ENCODE measurements at regions not wholly inside any gene's neighbourhood (a gene's known extent, or its start where the extent isn't known, plus 50 kb on each side); places are given as distances from the start of the nearest gene placed in this dataset.

- Histone ChIP-seq H2AFZ (ENCODE audit: low read depth, low read length) (no peak overlapping the region), H4K20me1 (ENCODE audit: insufficient read depth, low read length) (no peaks in the 10 kb centered on the region), H3K4me1 (ENCODE audit: insufficient read depth, low read length) (no peaks in the 10 kb centered on the region), H3K4me2 (ENCODE audit: low read length) (no peak overlapping the region), H3K79me2 (ENCODE audit: insufficient read depth, low read length) (no peaks in the 10 kb centered on the region), H3K4me3 (ENCODE audit: insufficient read depth, low read depth, low read length) (no peak overlapping the region), H3K27me3 (ENCODE audit: insufficient read depth, low read length) (no peaks in the 10 kb centered on the region), H3K36me3 (ENCODE audit: insufficient read depth, low read length) (no peaks in the 10 kb centered on the region), H3K9me3 (ENCODE audit: insufficient read depth, low read depth, low read length) (no peaks in the 10 kb centered on the region), H3K27ac (ENCODE audit: low read depth, low read length) (no peak overlapping the region), H3K9ac (ENCODE audit: low read length) (no peak overlapping the region)
- TF ChIP-seq EZH2 (IDR thresholded peaks at IDR 0.05; ENCODE audit: insufficient read depth, low read length) = no peak
- no peak for TF ChIP-seq CTCF (IDR thresholded peaks at IDR 0.05; ENCODE audit: insufficient read depth, low read depth, low read length)
- no peak for DNase-seq (ENCODE audit: low read depth)
- H3K4me1 Mint-ChIP-seq (ENCODE audit: low read depth, unreplicated experiment) = no peaks in the 10 kb centered on the region
- H3K27ac Mint-ChIP-seq (ENCODE audit: unreplicated experiment) = no peak overlapping the region
- no peaks in the 10 kb centered on the region for H3K36me3 Mint-ChIP-seq (ENCODE audit: low read depth, unreplicated experiment)
- no peak overlapping the region for H3K4me3 Mint-ChIP-seq (ENCODE audit: unreplicated experiment)
- no peaks in the 10 kb centered on the region for H3K27me3 Mint-ChIP-seq (ENCODE audit: low read depth, unreplicated experiment)
- FAIRE-seq = no peak
- H3K9me3 Mint-ChIP-seq (ENCODE audit: unreplicated experiment) = peaks cover 5% of the 10 kb centered on the region
These were observed 525.3 kb upstream of the NOVA1 start for GRCh38 chr14:27123162-27123561.

GRCh38 chr14:27127838-27128237 lies 530.0 kb upstream of the NOVA1 start:
- DNase-seq (ENCODE audit: low read depth) (no peak), FAIRE-seq (no peak)
- Histone ChIP-seq H3K4me2 (ENCODE audit: low read length) (no peak overlapping the region), H3K4me1 (ENCODE audit: insufficient read depth, low read length) (no peaks in the 10 kb centered on the region), H4K20me1 (ENCODE audit: insufficient read depth, low read length) (no peaks in the 10 kb centered on the region), H3K4me3 (ENCODE audit: insufficient read depth, low read depth, low read length) (no peak overlapping the region), H3K79me2 (ENCODE audit: insufficient read depth, low read length) (no peaks in the 10 kb centered on the region), H2AFZ (ENCODE audit: low read depth, low read length) (no peak overlapping the region), H3K27ac (ENCODE audit: low read depth, low read length) (no peak overlapping the region), H3K9me3 (ENCODE audit: insufficient read depth, low read depth, low read length) (no peaks in the 10 kb centered on the region), H3K9ac (ENCODE audit: low read length) (no peak overlapping the region), H3K27me3 (ENCODE audit: insufficient read depth, low read length) (no peaks in the 10 kb centered on the region), H3K36me3 (ENCODE audit: insufficient read depth, low read length) (no peaks in the 10 kb centered on the region)
- Mint-ChIP-seq H3K4me3 (ENCODE audit: unreplicated experiment) (no peak overlapping the region), H3K27ac (ENCODE audit: unreplicated experiment) (no peak overlapping the region), H3K4me1 (ENCODE audit: low read depth, unreplicated experiment) (no peaks in the 10 kb centered on the region), H3K9me3 (ENCODE audit: unreplicated experiment) (no peaks in the 10 kb centered on the region), H3K27me3 (ENCODE audit: low read depth, unreplicated experiment) (no peaks in the 10 kb centered on the region), H3K36me3 (ENCODE audit: low read depth, unreplicated experiment) (no peaks in the 10 kb centered on the region)
- TF ChIP-seq CTCF (IDR thresholded peaks at IDR 0.05; ENCODE audit: insufficient read depth, low read depth, low read length) (no peak), EZH2 (IDR thresholded peaks at IDR 0.05; ENCODE audit: insufficient read depth, low read length) (no peak)

- Mint-ChIP-seq H3K36me3 (ENCODE audit: low read depth, unreplicated experiment) (no peaks in the 10 kb centered on the region), H3K27ac (ENCODE audit: unreplicated experiment) (no peak overlapping the region), H3K4me3 (ENCODE audit: unreplicated experiment) (no peak overlapping the region), H3K4me1 (ENCODE audit: low read depth, unreplicated experiment) (peaks cover 6% of the 10 kb centered on the region), H3K27me3 (ENCODE audit: low read depth, unreplicated experiment) (no peaks in the 10 kb centered on the region), H3K9me3 (ENCODE audit: unreplicated experiment) (no peaks in the 10 kb centered on the region)
- Histone ChIP-seq H3K27ac (ENCODE audit: low read depth, low read length) (no peak overlapping the region), H3K4me2 (ENCODE audit: low read length) (no peak overlapping the region), H3K9ac (ENCODE audit: low read length) (no peak overlapping the region), H2AFZ (ENCODE audit: low read depth, low read length) (no peak overlapping the region), H3K27me3 (ENCODE audit: insufficient read depth, low read length) (no peaks in the 10 kb centered on the region), H3K79me2 (ENCODE audit: insufficient read depth, low read length) (no peaks in the 10 kb centered on the region), H3K36me3 (ENCODE audit: insufficient read depth, low read length) (no peaks in the 10 kb centered on the region), H3K4me1 (ENCODE audit: insufficient read depth, low read length) (no peaks in the 10 kb centered on the region), H4K20me1 (ENCODE audit: insufficient read depth, low read length) (no peaks in the 10 kb centered on the region), H3K4me3 (ENCODE audit: insufficient read depth, low read depth, low read length) (no peak overlapping the region), H3K9me3 (ENCODE audit: insufficient read depth, low read depth, low read length) (no peaks in the 10 kb centered on the region)
- DNase-seq (ENCODE audit: low read depth) = no peak
- TF ChIP-seq CTCF (IDR thresholded peaks at IDR 0.05; ENCODE audit: insufficient read depth, low read depth, low read length) = no peak
- FAIRE-seq = no peak
These were observed 536.4 kb upstream of the NOVA1 start for GRCh38 chr14:27134200-27134599.
